Mesendoderm (in vitro differentiated cells): ENCODE measurements at regions not wholly inside any gene's neighbourhood (a gene's known extent, or its start where the extent isn't known, plus 50 kb on each side); places are given as distances from the start of the nearest gene placed in this dataset.
A peak's percentile ranks its signal among the peaks of the same experiment; 100 is the strongest.

Source experiments
- DNase-seq: peaks from one replicate; pipeline ENCODE4 v3.0.0; 2013
- H2AK5ac ChIP-seq: 2 replicates; pipeline ENCODE4 v1.6.1; 2013; ENCODE audit warnings: low read length, inconsistent platforms
- H2BK120ac ChIP-seq: 2 replicates; pipeline ENCODE4 v1.6.1; 2013; ENCODE audit warnings: low read depth, mild to moderate bottlenecking, low read length, moderate library complexity, mixed read lengths
- H2BK15ac ChIP-seq: replicated peaks from 2 replicates; pipeline ENCODE4 v1.6.1; 2013; ENCODE audit warnings: low read depth, mild to moderate bottlenecking, moderate library complexity
- H2BK5ac ChIP-seq: 2 replicates; pipeline ENCODE4 v1.6.1; 2013; ENCODE audit warnings: low read length, inconsistent platforms
- H3K18ac ChIP-seq: 2 replicates; pipeline ENCODE4 v1.6.1; 2013; ENCODE audit warnings: mild to moderate bottlenecking, low read length, mixed read lengths
- H3K23ac ChIP-seq: one replicate; pipeline ENCODE4 v1.6.1; 2013; ENCODE audit warnings: low read length
- H3K27ac ChIP-seq: 2 replicates; pipeline ENCODE4 v1.5.1; 2013; ENCODE audit warnings: low read depth, mild to moderate bottlenecking, inconsistent platforms, low read length, moderate library complexity
- H3K27me3 ChIP-seq: 2 replicates; pipeline ENCODE4 v1.6.1; 2013; ENCODE audit warnings: low read length, control low read depth, mild to moderate bottlenecking, inconsistent platforms; ENCODE audit not compliant: insufficient read depth, poor library complexity
- H3K36me3 ChIP-seq: 2 replicates; pipeline ENCODE4 v1.6.1; 2013; ENCODE audit warnings: low read length, inconsistent platforms; ENCODE audit not compliant: control insufficient read depth, insufficient read depth
- H3K4ac ChIP-seq: one replicate; pipeline ENCODE4 v1.6.1; 2013; ENCODE audit warnings: low read depth, mild to moderate bottlenecking, low read length, moderate library complexity
- H3K4me1 ChIP-seq: 2 replicates; pipeline ENCODE4 v1.6.1; 2013; ENCODE audit warnings: low read depth, low read length, inconsistent platforms; ENCODE audit not compliant: control insufficient read depth
- H3K4me2 ChIP-seq: 2 replicates; pipeline ENCODE4 v1.6.1; 2013; ENCODE audit warnings: low read length
- H3K4me3 ChIP-seq: 2 replicates; pipeline ENCODE4 v1.5.1; 2013; ENCODE audit warnings: mild to moderate bottlenecking, low read length
- H3K56ac ChIP-seq: one replicate; pipeline ENCODE4 v1.6.1; 2013; ENCODE audit warnings: low read length
- H3K79me1 ChIP-seq: 2 replicates; pipeline ENCODE4 v1.6.1; 2013; ENCODE audit warnings: low read length, inconsistent platforms
- H3K79me2 ChIP-seq: 2 replicates; pipeline ENCODE4 v1.6.1; 2013; ENCODE audit warnings: mild to moderate bottlenecking, low read length; ENCODE audit not compliant: control insufficient read depth, insufficient read depth
- H3K9ac ChIP-seq: 2 replicates; pipeline ENCODE4 v1.6.1; 2013; ENCODE audit warnings: low read length, inconsistent platforms
- H4K5ac ChIP-seq: one replicate; pipeline ENCODE4 v1.6.1; 2013; ENCODE audit warnings: low read length
- H4K8ac ChIP-seq: one replicate; pipeline ENCODE4 v1.6.1; 2013; ENCODE audit warnings: low read depth, mild to moderate bottlenecking, control low read depth, low read length, moderate library complexity
- whole genome bisulfite sequencing: extraction: QIAGEN DNeasy Blood & Tissue Kit; methylation state at CpG from one replicate; pipeline ENCODE4 v1.1.7; 2013; ENCODE audit warnings: low lambda C conversion rate, missing lambda C conversion rate; ENCODE audit not compliant: insufficient coverage; ENCODE audit errors: extremely low coverage; 5-methylcytosine and 5-hydroxymethylcytosine counted together

GRCh38 chr6:92748131-92748530 is 671.2 kb downstream of the EPHA7 start:
- no peak overlapping the region for H3K23ac ChIP-seq
- H3K4me3 ChIP-seq = no peak overlapping the region
- H4K5ac ChIP-seq = no peak overlapping the region
- H2BK120ac ChIP-seq = no peak overlapping the region
- no CpG with 5 or more reads among the region's 1 CpG for WGBS
- no peak overlapping the region for H2AK5ac ChIP-seq
- H3K4ac ChIP-seq = no peak overlapping the region
- no peak overlapping the region for H3K56ac ChIP-seq
- no peak overlapping the region for H3K27ac ChIP-seq
- H3K36me3 ChIP-seq = no peaks in the 10 kb centered on the region
- DNase-seq = no peak
- no peaks in the 10 kb centered on the region for H3K79me2 ChIP-seq
- no peak overlapping the region for H3K4me2 ChIP-seq
- no peaks in the 10 kb centered on the region for H3K27me3 ChIP-seq
- H2BK5ac ChIP-seq = no peak overlapping the region
- no peak overlapping the region for H3K9ac ChIP-seq
- no peaks in the 10 kb centered on the region for H3K4me1 ChIP-seq
- H3K18ac ChIP-seq = no peak overlapping the region
- no peak overlapping the region for H2BK15ac ChIP-seq
- no peaks in the 10 kb centered on the region for H3K79me1 ChIP-seq
- no peak overlapping the region for H4K8ac ChIP-seq

DNA sequence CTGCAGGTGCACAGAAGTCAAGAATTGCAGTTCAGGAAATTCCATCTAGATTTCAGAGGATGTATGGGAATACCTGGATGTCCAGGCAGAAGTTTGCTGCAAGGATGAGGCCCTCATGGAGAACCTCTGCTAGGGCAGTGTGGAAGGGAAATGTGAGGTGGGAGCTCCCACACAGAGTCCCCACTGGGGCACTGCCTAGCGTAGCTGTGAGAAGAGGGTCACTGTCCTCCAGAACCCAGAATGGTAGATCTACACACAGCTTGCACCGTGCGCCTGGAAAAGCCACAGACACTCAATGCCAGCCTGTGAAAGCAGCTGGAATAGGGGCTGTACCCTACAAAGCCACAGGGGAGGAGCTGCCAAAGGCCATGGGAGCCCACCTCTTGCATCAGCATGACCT is 681.4 kb downstream of the EPHA7 start:
- Histone ChIP-seq H3K4me1 (no peaks in the 10 kb centered on the region), H3K23ac (no peak overlapping the region), H3K4me2 (no peak overlapping the region), H3K4me3 (no peak overlapping the region), H3K18ac (no peak overlapping the region), H2AK5ac (no peak overlapping the region), H4K8ac (no peak overlapping the region), H3K79me1 (no peaks in the 10 kb centered on the region), H3K36me3 (no peaks in the 10 kb centered on the region), H2BK5ac (no peak overlapping the region), H3K56ac (no peak overlapping the region), H3K79me2 (no peaks in the 10 kb centered on the region), H2BK15ac (no peak overlapping the region), H4K5ac (no peak overlapping the region), H3K27me3 (no peaks in the 10 kb centered on the region), H3K27ac (no peak overlapping the region), H2BK120ac (no peak overlapping the region), H3K4ac (no peak overlapping the region), H3K9ac (no peak overlapping the region)
- WGBS = no CpG with 5 or more reads among the region's 3 CpGs
- DNase-seq = peak; percentile 2

GRCh38 chr6:92723390-92723931 is 695.9 kb downstream of the EPHA7 start:
- H3K4me2 ChIP-seq = no peak overlapping the region
- no peak overlapping the region for H2BK15ac ChIP-seq
- no peaks in the 10 kb centered on the region for H3K79me1 ChIP-seq
- no CpG with 5 or more reads among the region's 45 CpGs for WGBS
- H3K27ac ChIP-seq = no peak overlapping the region
- H3K36me3 ChIP-seq = no peaks in the 10 kb centered on the region
- DNase-seq = no peak
- no peak overlapping the region for H4K5ac ChIP-seq
- H3K23ac ChIP-seq = no peak overlapping the region
- H2BK120ac ChIP-seq = no peak overlapping the region
- no peak overlapping the region for H4K8ac ChIP-seq
- no peak overlapping the region for H3K56ac ChIP-seq
- no peak overlapping the region for H2AK5ac ChIP-seq
- no peak overlapping the region for H2BK5ac ChIP-seq
- H3K27me3 ChIP-seq = no peaks in the 10 kb centered on the region
- no peak overlapping the region for H3K4ac ChIP-seq
- H3K4me1 ChIP-seq = no peaks in the 10 kb centered on the region
- no peak overlapping the region for H3K4me3 ChIP-seq
- no peak overlapping the region for H3K18ac ChIP-seq
- H3K9ac ChIP-seq = no peak overlapping the region
- H3K79me2 ChIP-seq = no peaks in the 10 kb centered on the region

DNA sequence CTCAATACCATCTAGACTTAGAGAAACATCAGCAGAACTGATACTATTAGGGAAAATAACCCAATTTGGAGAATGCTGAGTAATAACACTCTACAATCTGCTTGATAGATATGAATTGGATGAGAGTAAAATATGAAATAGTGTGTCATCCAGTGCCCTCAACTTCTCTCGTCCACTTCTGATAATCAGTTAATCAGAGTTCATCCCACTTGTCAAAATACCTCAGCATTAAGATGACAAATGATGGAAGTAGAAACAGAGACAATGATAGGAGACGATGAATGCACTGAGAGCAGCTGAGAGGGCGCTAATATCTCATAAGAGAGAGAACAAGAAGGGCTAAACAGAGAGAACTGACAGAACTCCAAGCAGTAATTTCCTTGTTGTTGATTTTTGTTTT is 699.6 kb downstream of the EPHA7 start:
- Histone ChIP-seq H3K79me1 (no peaks in the 10 kb centered on the region), H2BK15ac (no peak overlapping the region), H4K8ac (no peak overlapping the region), H3K4me1 (no peaks in the 10 kb centered on the region), H3K4ac (no peak overlapping the region), H3K4me3 (no peak overlapping the region), H3K9ac (no peak overlapping the region), H2AK5ac (no peak overlapping the region), H3K36me3 (no peaks in the 10 kb centered on the region), H3K23ac (no peak overlapping the region), H3K18ac (no peak overlapping the region), H3K27me3 (no peaks in the 10 kb centered on the region), H3K79me2 (no peaks in the 10 kb centered on the region), H3K27ac (no peak overlapping the region), H2BK120ac (no peak overlapping the region), H3K4me2 (no peak overlapping the region), H3K56ac (no peak overlapping the region), H2BK5ac (no peak overlapping the region), H4K5ac (no peak overlapping the region)
- DNase-seq = no peak
- no CpG with 5 or more reads among the region's 3 CpGs for WGBS

GRCh38 chr6:92716638-92717037 is 702.7 kb downstream of the EPHA7 start:
- Histone ChIP-seq H4K5ac (no peak overlapping the region), H3K9ac (no peak overlapping the region), H3K79me1 (no peaks in the 10 kb centered on the region), H3K4ac (no peak overlapping the region), H4K8ac (no peak overlapping the region), H3K4me2 (no peak overlapping the region), H3K27me3 (no peaks in the 10 kb centered on the region), H3K23ac (no peak overlapping the region), H3K18ac (no peak overlapping the region), H3K56ac (no peak overlapping the region), H3K4me3 (no peak overlapping the region), H3K4me1 (no peaks in the 10 kb centered on the region), H2BK120ac (no peak overlapping the region), H2AK5ac (no peak overlapping the region), H3K36me3 (no peaks in the 10 kb centered on the region), H2BK5ac (no peak overlapping the region), H3K27ac (no peak overlapping the region), H2BK15ac (no peak overlapping the region), H3K79me2 (no peaks in the 10 kb centered on the region)
- no peak for DNase-seq
- no CpG with 5 or more reads among the region's 4 CpGs for WGBS

DNA sequence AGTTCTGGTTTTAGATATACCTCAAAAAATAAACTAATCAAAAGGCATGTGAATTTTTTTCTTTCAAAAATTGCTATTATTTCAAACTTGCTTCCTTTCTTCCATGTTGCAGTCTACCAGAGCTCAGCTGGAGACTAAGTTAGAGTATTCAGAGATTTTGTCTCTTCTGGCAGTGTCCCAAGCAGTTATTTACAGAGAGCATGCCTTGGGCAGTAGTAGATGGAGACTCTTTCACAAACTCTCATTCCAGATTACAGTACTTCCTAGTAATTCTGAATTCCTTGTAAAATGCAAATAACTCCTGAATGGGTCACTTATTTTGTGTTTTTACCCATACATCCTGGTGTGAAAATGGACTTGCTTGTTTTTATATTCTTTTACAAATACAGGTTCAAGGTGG is 703.4 kb downstream of the EPHA7 start:
- Histone ChIP-seq H3K9ac (no peak overlapping the region), H3K56ac (no peak overlapping the region)

More for the DNA sequence above, 703.4 kb downstream of the EPHA7 start:
- no peak overlapping the region for H3K4me3 ChIP-seq
- H4K8ac ChIP-seq = no peak overlapping the region
- no peaks in the 10 kb centered on the region for H3K27me3 ChIP-seq
- no peak overlapping the region for H3K27ac ChIP-seq
- H2AK5ac ChIP-seq = no peak overlapping the region
- H3K79me2 ChIP-seq = no peaks in the 10 kb centered on the region
- no peaks in the 10 kb centered on the region for H3K36me3 ChIP-seq
- H2BK15ac ChIP-seq = no peak overlapping the region
- DNase-seq = no peak
- H3K4ac ChIP-seq = no peak overlapping the region
- no peak overlapping the region for H2BK120ac ChIP-seq
- H3K18ac ChIP-seq = no peak overlapping the region
- no peaks in the 10 kb centered on the region for H3K79me1 ChIP-seq
- no peaks in the 10 kb centered on the region for H3K4me1 ChIP-seq
- H4K5ac ChIP-seq = no peak overlapping the region
- H2BK5ac ChIP-seq = no peak overlapping the region
- H3K4me2 ChIP-seq = no peak overlapping the region
- H3K23ac ChIP-seq = no peak overlapping the region
